Activated T-cell treated with anti-CD3 and anti-CD28 coated beads, Interleukin-2, amount 50 U/mL, for 24 hours (primary cell): ENCODE measurements at regions not wholly inside any gene's neighbourhood (a gene's known extent, or its start where the extent isn't known, plus 50 kb on each side); places are given as distances from the start of the nearest gene placed in this dataset.

ENCODE experiments used
- DNase-seq: peaks from one replicate; pipeline ENCODE4 v3.0.0-alpha.2; 2020
- H3K27ac Mint-ChIP-seq: 2 replicates; pipeline ENCODE4 v1.8.0; 2020; ENCODE audit warnings: mild to moderate bottlenecking, mixed read lengths
- H3K27me3 Mint-ChIP-seq: 2 replicates; pipeline ENCODE4 v1.8.0; 2020; ENCODE audit warnings: mixed read lengths
- H3K36me3 Mint-ChIP-seq: 2 replicates; pipeline ENCODE4 v1.8.0; 2020; ENCODE audit warnings: low read depth, mixed read lengths
- H3K4me1 Mint-ChIP-seq: 2 replicates; pipeline ENCODE4 v1.8.0; 2020; ENCODE audit warnings: low read depth, mixed read lengths
- H3K4me3 Mint-ChIP-seq: 2 replicates; pipeline ENCODE4 v1.8.0; 2020; ENCODE audit warnings: mild to moderate bottlenecking, moderate library complexity, mixed read lengths
- H3K9me3 Mint-ChIP-seq: 2 replicates; pipeline ENCODE4 v1.8.0; 2020; ENCODE audit warnings: mixed read lengths

GRCh38 chr10:78547905-78548304 is 514.2 kb downstream of the RPS24 start:
- Mint-ChIP-seq H3K4me3 (no peak overlapping the region), H3K4me1 (peaks cover 3% of the 10 kb centered on the region), H3K27ac (no peak overlapping the region), H3K36me3 (no peaks in the 10 kb centered on the region), H3K9me3 (no peaks in the 10 kb centered on the region), H3K27me3 (peaks cover 24% of the 10 kb centered on the region)
- DNase-seq = no peak

GRCh38 chr10:78548369-78548768 is 514.7 kb downstream of the RPS24 start:
- no peak for DNase-seq
- Mint-ChIP-seq H3K27me3 (peaks cover 24% of the 10 kb centered on the region), H3K9me3 (no peaks in the 10 kb centered on the region), H3K27ac (no peak overlapping the region), H3K4me1 (peaks cover 3% of the 10 kb centered on the region), H3K36me3 (no peaks in the 10 kb centered on the region), H3K4me3 (no peak overlapping the region)

GRCh38 chr10:78549140-78549935 is 515.7 kb downstream of the RPS24 start:
- H3K9me3 Mint-ChIP-seq = no peaks in the 10 kb centered on the region
- no peak overlapping the region for H3K27ac Mint-ChIP-seq
- no peaks in the 10 kb centered on the region for H3K36me3 Mint-ChIP-seq
- no peak overlapping the region for H3K4me3 Mint-ChIP-seq
- peaks cover 3% of the 10 kb centered on the region for H3K4me1 Mint-ChIP-seq
- DNase-seq = no peak
- peaks cover 24% of the 10 kb centered on the region for H3K27me3 Mint-ChIP-seq

DNA sequence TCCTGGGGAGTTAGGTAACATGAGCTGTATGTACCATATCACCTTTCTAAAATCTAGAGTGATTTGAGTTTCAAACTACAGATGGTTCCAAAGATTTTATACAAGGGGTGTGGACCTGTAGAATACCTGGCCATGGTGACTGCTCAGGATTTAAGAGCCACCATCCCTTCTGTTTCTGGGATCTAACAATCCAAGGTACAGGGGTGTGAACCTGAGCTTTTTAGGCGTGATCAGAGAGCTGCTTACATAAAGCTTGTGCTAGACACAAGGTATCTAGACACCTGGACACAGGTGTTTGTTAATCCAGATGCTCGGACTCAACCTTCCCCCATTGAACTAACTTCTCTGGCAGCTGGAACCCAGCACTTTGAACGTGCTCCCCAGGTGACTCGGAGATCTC is 516.4 kb downstream of the RPS24 start:
- no peaks in the 10 kb centered on the region for H3K36me3 Mint-ChIP-seq
- H3K4me3 Mint-ChIP-seq = no peak overlapping the region
- H3K27ac Mint-ChIP-seq = no peak overlapping the region
- no peak for DNase-seq
- peaks cover 3% of the 10 kb centered on the region for H3K4me1 Mint-ChIP-seq
- H3K27me3 Mint-ChIP-seq = peaks cover 24% of the 10 kb centered on the region
- H3K9me3 Mint-ChIP-seq = peaks cover 2% of the 10 kb centered on the region

GRCh38 chr10:78550716-78551115 is 517.1 kb downstream of the RPS24 start:
- no peak for DNase-seq
- Mint-ChIP-seq H3K4me1 (peaks cover 3% of the 10 kb centered on the region), H3K9me3 (peaks cover 2% of the 10 kb centered on the region), H3K27me3 (peaks cover 22% of the 10 kb centered on the region), H3K4me3 (no peak overlapping the region), H3K27ac (no peak overlapping the region), H3K36me3 (no peaks in the 10 kb centered on the region)

GRCh38 chr10:78551184-78552005 is 517.4 kb upstream of the ZMIZ1 start:
- Mint-ChIP-seq H3K4me3 (no peak overlapping the region), H3K36me3 (no peaks in the 10 kb centered on the region)

GRCh38 chr10:78552261-78552811 is 516.4 kb upstream of the ZMIZ1 start:
- peaks cover 3% of the 10 kb centered on the region for H3K4me1 Mint-ChIP-seq
- DNase-seq = no peak
- no peaks in the 10 kb centered on the region for H3K36me3 Mint-ChIP-seq
- H3K27me3 Mint-ChIP-seq = peaks cover 22% of the 10 kb centered on the region
- no peak overlapping the region for H3K4me3 Mint-ChIP-seq
- H3K27ac Mint-ChIP-seq = no peak overlapping the region
- H3K9me3 Mint-ChIP-seq = peaks cover 2% of the 10 kb centered on the region

More at GRCh38 chr10:78551184-78552005, 517.4 kb upstream of the ZMIZ1 start:
- peaks cover 2% of the 10 kb centered on the region for H3K9me3 Mint-ChIP-seq
- H3K27ac Mint-ChIP-seq = no peak overlapping the region
- no peak for DNase-seq
- peaks cover 3% of the 10 kb centered on the region for H3K4me1 Mint-ChIP-seq
- H3K27me3 Mint-ChIP-seq = peaks cover 22% of the 10 kb centered on the region

GRCh38 chr10:78553792-78554191 is 515.0 kb upstream of the ZMIZ1 start:
- Mint-ChIP-seq H3K4me3 (no peak overlapping the region), H3K4me1 (peaks cover 3% of the 10 kb centered on the region), H3K27ac (no peak overlapping the region), H3K9me3 (peaks cover 2% of the 10 kb centered on the region), H3K36me3 (no peaks in the 10 kb centered on the region), H3K27me3 (peaks cover 19% of the 10 kb centered on the region)
- no peak for DNase-seq

DNA sequence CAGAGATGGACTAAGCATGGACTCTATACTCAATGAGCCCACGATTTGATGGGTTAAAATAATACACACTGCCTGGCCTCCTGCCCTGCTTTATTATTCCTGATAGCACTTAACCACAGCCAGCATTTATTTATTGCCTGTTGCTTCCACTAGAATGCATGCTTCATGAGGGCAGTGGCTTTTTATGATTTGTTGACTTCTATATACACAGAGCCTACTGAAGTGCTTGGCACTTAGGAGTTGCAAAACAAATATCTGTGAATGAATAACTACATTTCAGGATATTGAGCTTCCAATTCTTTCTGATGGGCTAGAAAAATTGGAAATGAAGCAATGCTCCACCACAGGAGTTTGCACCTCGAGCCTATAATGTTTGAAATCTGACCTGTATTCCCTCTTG is 513.6 kb upstream of the ZMIZ1 start:
- no peaks in the 10 kb centered on the region for H3K36me3 Mint-ChIP-seq
- DNase-seq = no peak
- H3K4me1 Mint-ChIP-seq = peaks cover 3% of the 10 kb centered on the region
- peaks cover 11% of the 10 kb centered on the region for H3K27me3 Mint-ChIP-seq
- no peak overlapping the region for H3K4me3 Mint-ChIP-seq
- peaks cover 2% of the 10 kb centered on the region for H3K9me3 Mint-ChIP-seq
- H3K27ac Mint-ChIP-seq = no peak overlapping the region

- no peak for DNase-seq
- peaks cover 3% of the 10 kb centered on the region for H3K27me3 Mint-ChIP-seq
- H3K4me3 Mint-ChIP-seq = no peak overlapping the region
- H3K36me3 Mint-ChIP-seq = no peaks in the 10 kb centered on the region
- H3K27ac Mint-ChIP-seq = no peak overlapping the region
- no peaks in the 10 kb centered on the region for H3K4me1 Mint-ChIP-seq
- H3K9me3 Mint-ChIP-seq = peaks cover 2% of the 10 kb centered on the region
Observed at GRCh38 chr10:78556705-78557432, 511.9 kb upstream of the ZMIZ1 start.

DNA sequence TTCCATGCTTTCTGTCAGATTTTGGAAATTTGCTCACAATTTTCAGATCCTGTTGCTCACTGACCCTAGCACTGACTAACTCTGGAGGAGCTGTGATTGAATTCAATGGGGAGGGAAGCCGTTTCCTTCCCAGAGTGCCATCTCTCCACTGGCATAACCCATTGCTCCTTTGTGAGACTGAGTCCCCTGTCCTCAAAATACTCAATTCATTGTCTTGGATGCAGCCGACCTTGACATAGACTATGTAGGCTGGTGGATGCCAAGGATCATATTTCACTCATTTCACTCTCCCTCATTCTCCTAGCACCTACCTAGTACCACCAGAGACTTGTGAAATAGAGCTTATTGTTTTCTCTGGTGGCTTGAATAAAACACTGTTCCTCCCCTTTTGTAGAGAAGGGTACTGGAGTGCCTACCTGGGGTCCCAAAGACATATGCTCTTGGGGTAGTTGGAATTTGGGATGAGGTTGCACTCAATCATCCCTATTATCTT is 511.3 kb upstream of the ZMIZ1 start:
- Mint-ChIP-seq H3K36me3 (no peaks in the 10 kb centered on the region), H3K9me3 (peaks cover 2% of the 10 kb centered on the region), H3K4me3 (no peak overlapping the region), H3K4me1 (no peaks in the 10 kb centered on the region), H3K27me3 (peaks cover 3% of the 10 kb centered on the region), H3K27ac (no peak overlapping the region)
- no peak for DNase-seq

GRCh38 chr10:78559661-78560340 is 509.0 kb upstream of the ZMIZ1 start:
- Mint-ChIP-seq H3K9me3 (no peaks in the 10 kb centered on the region), H3K27ac (no peak overlapping the region)

GRCh38 chr10:78560341-78560688 is 508.5 kb upstream of the ZMIZ1 start:
- Mint-ChIP-seq H3K27ac (no peak overlapping the region), H3K4me3 (no peak overlapping the region), H3K27me3 (peaks cover 4% of the 10 kb centered on the region), H3K4me1 (no peaks in the 10 kb centered on the region), H3K36me3 (no peaks in the 10 kb centered on the region), H3K9me3 (no peaks in the 10 kb centered on the region)
- no peak for DNase-seq

More at GRCh38 chr10:78559661-78560340, 509.0 kb upstream of the ZMIZ1 start:
- Mint-ChIP-seq H3K4me1 (no peaks in the 10 kb centered on the region), H3K4me3 (no peak overlapping the region), H3K27me3 (no peaks in the 10 kb centered on the region), H3K36me3 (no peaks in the 10 kb centered on the region)
- no peak for DNase-seq

DNA sequence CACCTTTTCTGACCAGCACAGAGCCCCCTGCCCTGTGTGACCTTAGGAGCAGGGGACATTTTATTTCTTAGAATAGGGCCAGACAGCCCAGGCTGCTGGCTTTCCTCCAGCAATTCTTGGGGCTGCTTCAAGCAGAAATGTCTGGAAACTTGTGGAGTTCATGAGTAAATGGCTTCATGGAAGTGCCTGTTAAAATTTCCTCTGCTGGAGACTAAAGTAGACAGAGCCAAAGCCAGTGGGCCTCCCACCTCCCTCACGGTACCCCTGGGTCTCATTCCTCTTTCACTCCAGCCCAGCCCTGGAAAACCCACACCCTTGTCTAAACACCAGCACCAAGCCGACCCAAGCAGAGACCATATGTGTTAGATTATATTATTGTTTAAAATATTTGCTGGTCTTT is 505.5 kb upstream of the ZMIZ1 start:
- H3K4me1 Mint-ChIP-seq = no peaks in the 10 kb centered on the region
- H3K27ac Mint-ChIP-seq = no peak overlapping the region
- no peaks in the 10 kb centered on the region for H3K36me3 Mint-ChIP-seq
- H3K4me3 Mint-ChIP-seq = no peak overlapping the region
- DNase-seq = no peak
- peaks cover 4% of the 10 kb centered on the region for H3K27me3 Mint-ChIP-seq
- H3K9me3 Mint-ChIP-seq = no peaks in the 10 kb centered on the region
